K562 (cell line): ENCODE measurements at regions not wholly inside any gene's neighbourhood (a gene's known extent, or its start where the extent isn't known, plus 50 kb on each side); places are given as distances from the start of the nearest gene placed in this dataset.
"Not testable (repeated sequence)": the region's sequence is repeated elsewhere in the genome, so short reads cannot be mapped to it uniquely, and the experiment has no call there.

ENCODE experiments used
- ATF7 ChIP-seq: fragments of 450-650 bp; IDR thresholded peaks from 2 replicates; pipeline ENCODE4 v1.7.1; 2014; ENCODE audit warnings: mild to moderate bottlenecking, moderate library complexity
- EZH2 ChIP-seq: IDR thresholded peaks from 2 replicates; pipeline ENCODE4 v1.6.1; 2012; ENCODE audit warnings: low read depth, mild to moderate bottlenecking, inconsistent platforms, low read length, borderline replicate concordance
- FOXJ3 ChIP-seq: sonication (generic); formaldehyde crosslinking; IDR thresholded peaks from 2 replicates; pipeline ENCODE4 v1.4.0; 2020; ENCODE audit warnings: mild to moderate bottlenecking, missing genetic modification reagents
- GTF2F1 ChIP-seq: IDR thresholded peaks from 2 replicates; pipeline ENCODE4 v1.6.1; 2011; ENCODE audit warnings: low read depth, low read length, improper control_type of control experiment
- KLF10 ChIP-seq: fragments of 250-450 bp; sonication (Bioruptor Pico); IDR thresholded peaks from 2 replicates; pipeline ENCODE4 v1.6.1; 2021; ENCODE audit warnings: matching md5 sums
- PHTF2 ChIP-seq: fragments of 250-450 bp; sonication (Bioruptor Pico); IDR thresholded peaks from 2 replicates; pipeline ENCODE4 v1.5.0; 2021; ENCODE audit warnings: mild to moderate bottlenecking
- POLR2A ChIP-seq: fragments of 450-650 bp; conservative IDR thresholded peaks from 2 replicates; pipeline ENCODE4 v1.6.1; 2016
- ZFP36 ChIP-seq: fragments of 150-350 bp; IDR thresholded peaks from 2 replicates; pipeline ENCODE4 v1.6.1; 2018; ENCODE audit warnings: low read length, low read depth; ENCODE audit not compliant: partially characterized antibody
- ZNF24 ChIP-seq: fragments of 450-650 bp; IDR thresholded peaks from 2 replicates; pipeline ENCODE4 v1.6.1; 2016
- ZNF586 ChIP-seq: fragments of 450-650 bp; formaldehyde crosslinking; conservative IDR thresholded peaks from 2 replicates; pipeline ENCODE4 v1.4.0; 2020; ENCODE audit warnings: mild to moderate bottlenecking, moderate library complexity
- TF ChIP-seq, protein P1 (sequence below): sonication (generic); IDR thresholded peaks from 2 replicates; pipeline ENCODE4 v1.6.1; 2016
- TF ChIP-seq, protein P2 (sequence below), 3 experiments: IDR thresholded peaks in 2 of 3; conservative IDR thresholded peaks in 1 of 3; 2 replicates each; pipeline ENCODE4 v1.5.1; 2011 to 2012; ENCODE audit warnings: low read length in 3 of 3, mild to moderate bottlenecking in 3 of 3, control low read depth in 2 of 3, improper control_type of control experiment in 1 of 3, inconsistent platforms in 1 of 3, low read depth in 1 of 3, mixed read lengths in 1 of 3, moderate library complexity in 1 of 3; ENCODE audit not compliant: insufficient read depth in 2 of 3
- TF ChIP-seq, protein P3 (sequence below): fragments of 450-650 bp; IDR thresholded peaks from 2 replicates; pipeline ENCODE4 v1.6.1; 2018; ENCODE audit not compliant: partially characterized antibody
- TF ChIP-seq, protein P4 (sequence below): sonication (generic); formaldehyde crosslinking; IDR thresholded peaks from 2 replicates; pipeline ENCODE4 v1.8.1; 2022; ENCODE audit warnings: missing genetic modification reagents

DNA sequence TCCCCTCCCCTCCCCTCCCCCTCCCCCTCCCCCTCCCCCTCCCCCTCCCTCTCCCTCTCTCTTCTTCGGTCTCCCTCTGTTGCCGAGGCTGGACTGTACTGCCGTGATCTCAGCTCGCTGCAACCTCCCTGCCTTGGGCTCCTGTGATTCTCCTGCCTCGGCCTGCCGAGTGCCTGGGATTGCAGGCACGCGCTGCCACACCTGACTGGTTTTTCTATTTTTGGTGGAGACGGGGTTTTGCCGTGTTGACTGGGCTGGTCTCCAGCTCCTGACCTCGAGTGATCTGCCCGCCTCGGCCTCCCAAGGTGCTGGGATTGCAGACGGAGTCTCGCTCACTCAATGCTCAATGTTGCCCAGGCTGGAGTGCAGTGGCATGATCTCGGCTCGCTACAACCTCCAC, 78.8 kb upstream of the ARMCX2 start:
- TF ChIP-seq, protein P1, sequence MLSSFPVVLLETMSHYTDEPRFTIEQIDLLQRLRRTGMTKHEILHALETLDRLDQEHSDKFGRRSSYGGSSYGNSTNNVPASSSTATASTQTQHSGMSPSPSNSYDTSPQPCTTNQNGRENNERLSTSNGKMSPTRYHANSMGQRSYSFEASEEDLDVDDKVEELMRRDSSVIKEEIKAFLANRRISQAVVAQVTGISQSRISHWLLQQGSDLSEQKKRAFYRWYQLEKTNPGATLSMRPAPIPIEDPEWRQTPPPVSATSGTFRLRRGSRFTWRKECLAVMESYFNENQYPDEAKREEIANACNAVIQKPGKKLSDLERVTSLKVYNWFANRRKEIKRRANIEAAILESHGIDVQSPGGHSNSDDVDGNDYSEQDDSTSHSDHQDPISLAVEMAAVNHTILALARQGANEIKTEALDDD, result not testable (repeated sequence)
- TF ChIP-seq ZNF24; POLR2A; KLF10; ATF7; ZFP36; PHTF2 (CRISPR knock-in tag); GTF2F1; ZNF586 (CRISPR knock-in tag); EZH2; FOXJ3: not testable (repeated sequence)
- TF ChIP-seq, protein P2, sequence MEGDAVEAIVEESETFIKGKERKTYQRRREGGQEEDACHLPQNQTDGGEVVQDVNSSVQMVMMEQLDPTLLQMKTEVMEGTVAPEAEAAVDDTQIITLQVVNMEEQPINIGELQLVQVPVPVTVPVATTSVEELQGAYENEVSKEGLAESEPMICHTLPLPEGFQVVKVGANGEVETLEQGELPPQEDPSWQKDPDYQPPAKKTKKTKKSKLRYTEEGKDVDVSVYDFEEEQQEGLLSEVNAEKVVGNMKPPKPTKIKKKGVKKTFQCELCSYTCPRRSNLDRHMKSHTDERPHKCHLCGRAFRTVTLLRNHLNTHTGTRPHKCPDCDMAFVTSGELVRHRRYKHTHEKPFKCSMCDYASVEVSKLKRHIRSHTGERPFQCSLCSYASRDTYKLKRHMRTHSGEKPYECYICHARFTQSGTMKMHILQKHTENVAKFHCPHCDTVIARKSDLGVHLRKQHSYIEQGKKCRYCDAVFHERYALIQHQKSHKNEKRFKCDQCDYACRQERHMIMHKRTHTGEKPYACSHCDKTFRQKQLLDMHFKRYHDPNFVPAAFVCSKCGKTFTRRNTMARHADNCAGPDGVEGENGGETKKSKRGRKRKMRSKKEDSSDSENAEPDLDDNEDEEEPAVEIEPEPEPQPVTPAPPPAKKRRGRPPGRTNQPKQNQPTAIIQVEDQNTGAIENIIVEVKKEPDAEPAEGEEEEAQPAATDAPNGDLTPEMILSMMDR (IDR thresholded peaks at IDR 0.05 in 2 of 3, conservative IDR thresholded peaks at IDR 0.05 in 1 of 3; ENCODE audit: insufficient read depth in 2 of 3, low read depth in 1 of 3, low read length in 3 of 3), result not testable (repeated sequence)
- TF ChIP-seq, protein P3, sequence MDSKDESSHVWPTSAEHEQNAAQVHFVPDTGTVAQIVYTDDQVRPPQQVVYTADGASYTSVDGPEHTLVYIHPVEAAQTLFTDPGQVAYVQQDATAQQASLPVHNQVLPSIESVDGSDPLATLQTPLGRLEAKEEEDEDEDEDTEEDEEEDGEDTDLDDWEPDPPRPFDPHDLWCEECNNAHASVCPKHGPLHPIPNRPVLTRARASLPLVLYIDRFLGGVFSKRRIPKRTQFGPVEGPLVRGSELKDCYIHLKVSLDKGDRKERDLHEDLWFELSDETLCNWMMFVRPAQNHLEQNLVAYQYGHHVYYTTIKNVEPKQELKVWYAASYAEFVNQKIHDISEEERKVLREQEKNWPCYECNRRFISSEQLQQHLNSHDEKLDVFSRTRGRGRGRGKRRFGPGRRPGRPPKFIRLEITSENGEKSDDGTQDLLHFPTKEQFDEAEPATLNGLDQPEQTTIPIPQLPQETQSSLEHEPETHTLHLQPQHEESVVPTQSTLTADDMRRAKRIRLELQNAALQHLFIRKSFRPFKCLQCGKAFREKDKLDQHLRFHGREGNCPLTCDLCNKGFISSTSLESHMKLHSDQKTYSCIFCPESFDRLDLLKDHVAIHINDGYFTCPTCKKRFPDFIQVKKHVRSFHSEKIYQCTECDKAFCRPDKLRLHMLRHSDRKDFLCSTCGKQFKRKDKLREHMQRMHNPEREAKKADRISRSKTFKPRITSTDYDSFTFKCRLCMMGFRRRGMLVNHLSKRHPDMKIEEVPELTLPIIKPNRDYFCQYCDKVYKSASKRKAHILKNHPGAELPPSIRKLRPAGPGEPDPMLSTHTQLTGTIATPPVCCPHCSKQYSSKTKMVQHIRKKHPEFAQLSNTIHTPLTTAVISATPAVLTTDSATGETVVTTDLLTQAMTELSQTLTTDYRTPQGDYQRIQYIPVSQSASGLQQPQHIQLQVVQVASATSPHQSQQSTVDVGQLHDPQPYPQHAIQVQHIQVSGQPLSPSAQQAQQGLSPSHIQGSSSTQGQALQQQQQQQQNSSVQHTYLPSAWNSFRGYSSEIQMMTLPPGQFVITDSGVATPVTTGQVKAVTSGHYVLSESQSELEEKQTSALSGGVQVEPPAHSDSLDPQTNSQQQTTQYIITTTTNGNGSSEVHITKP, result not testable (repeated sequence)
- TF ChIP-seq, protein P4, sequence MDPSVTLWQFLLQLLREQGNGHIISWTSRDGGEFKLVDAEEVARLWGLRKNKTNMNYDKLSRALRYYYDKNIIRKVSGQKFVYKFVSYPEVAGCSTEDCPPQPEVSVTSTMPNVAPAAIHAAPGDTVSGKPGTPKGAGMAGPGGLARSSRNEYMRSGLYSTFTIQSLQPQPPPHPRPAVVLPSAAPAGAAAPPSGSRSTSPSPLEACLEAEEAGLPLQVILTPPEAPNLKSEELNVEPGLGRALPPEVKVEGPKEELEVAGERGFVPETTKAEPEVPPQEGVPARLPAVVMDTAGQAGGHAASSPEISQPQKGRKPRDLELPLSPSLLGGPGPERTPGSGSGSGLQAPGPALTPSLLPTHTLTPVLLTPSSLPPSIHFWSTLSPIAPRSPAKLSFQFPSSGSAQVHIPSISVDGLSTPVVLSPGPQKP (CRISPR knock-in tag), result not testable (repeated sequence)
